Keratinocyte (primary cell): ENCODE measurements at regions not wholly inside any gene's neighbourhood (a gene's known extent, or its start where the extent isn't known, plus 50 kb on each side); places are given as distances from the start of the nearest gene placed in this dataset.

Experiments
- EZH2 ChIP-seq: IDR thresholded peaks from one replicate; pipeline ENCODE4 v1.6.1; 2012; ENCODE audit warnings: inconsistent platforms, mild to moderate bottlenecking, low read length, moderate library complexity
- TF ChIP-seq, protein P1 (sequence below), 3 experiments: IDR thresholded peaks in 1 of 3; conservative IDR thresholded peaks in 1 of 3; optimal IDR thresholded peaks in 1 of 3; 2 replicates in 2 of 3; 3 replicates in 1 of 3; pipeline versions ENCODE3 to v1.5.1; 2011; ENCODE audit warnings: low read length in 3 of 3, mild to moderate bottlenecking in 3 of 3, moderate library complexity in 2 of 3, control low read depth in 1 of 3, inconsistent platforms in 1 of 3; ENCODE audit not compliant: insufficient read depth in 2 of 3; ENCODE audit errors: extremely low read depth in 1 of 3

DNA sequence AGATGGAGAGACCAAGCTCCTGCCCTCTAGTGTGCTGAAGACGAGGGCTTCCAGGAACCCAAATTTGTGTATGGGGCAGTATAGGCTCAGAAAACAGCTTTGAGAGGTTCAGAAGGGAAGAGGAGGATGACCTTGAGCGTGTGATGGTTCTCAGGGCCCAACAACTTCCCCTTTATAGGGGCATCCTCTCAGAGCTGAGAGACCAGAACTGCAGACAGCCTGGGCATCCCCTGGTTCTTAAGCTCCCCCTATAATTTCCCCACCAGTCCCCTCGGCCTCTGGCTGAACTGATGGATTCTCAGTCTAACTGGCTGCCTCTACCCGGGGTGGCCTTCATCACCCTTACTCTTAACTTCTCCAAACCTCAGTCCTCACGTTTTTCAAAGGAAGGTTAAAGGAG, 167.5 kb downstream of the URI1 start:
- TF ChIP-seq, protein P1, sequence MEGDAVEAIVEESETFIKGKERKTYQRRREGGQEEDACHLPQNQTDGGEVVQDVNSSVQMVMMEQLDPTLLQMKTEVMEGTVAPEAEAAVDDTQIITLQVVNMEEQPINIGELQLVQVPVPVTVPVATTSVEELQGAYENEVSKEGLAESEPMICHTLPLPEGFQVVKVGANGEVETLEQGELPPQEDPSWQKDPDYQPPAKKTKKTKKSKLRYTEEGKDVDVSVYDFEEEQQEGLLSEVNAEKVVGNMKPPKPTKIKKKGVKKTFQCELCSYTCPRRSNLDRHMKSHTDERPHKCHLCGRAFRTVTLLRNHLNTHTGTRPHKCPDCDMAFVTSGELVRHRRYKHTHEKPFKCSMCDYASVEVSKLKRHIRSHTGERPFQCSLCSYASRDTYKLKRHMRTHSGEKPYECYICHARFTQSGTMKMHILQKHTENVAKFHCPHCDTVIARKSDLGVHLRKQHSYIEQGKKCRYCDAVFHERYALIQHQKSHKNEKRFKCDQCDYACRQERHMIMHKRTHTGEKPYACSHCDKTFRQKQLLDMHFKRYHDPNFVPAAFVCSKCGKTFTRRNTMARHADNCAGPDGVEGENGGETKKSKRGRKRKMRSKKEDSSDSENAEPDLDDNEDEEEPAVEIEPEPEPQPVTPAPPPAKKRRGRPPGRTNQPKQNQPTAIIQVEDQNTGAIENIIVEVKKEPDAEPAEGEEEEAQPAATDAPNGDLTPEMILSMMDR (optimal IDR thresholded peaks at IDR 0.05 in 1 of 3, IDR thresholded peaks at IDR 0.05 in 1 of 3, conservative IDR thresholded peaks at IDR 0.05 in 1 of 3; ENCODE audit: extremely low read depth in 1 of 3, insufficient read depth in 2 of 3, low read length in 3 of 3), result no peak
- TF ChIP-seq EZH2, result no peak
